Breast epithelium (tissue), 4 donors: ENCODE measurements at regions not wholly inside any gene's neighbourhood (a gene's known extent, or its start where the extent isn't known, plus 50 kb on each side); places are given as distances from the start of the nearest gene placed in this dataset.

Source experiments
- DNase-seq, 2 donors: peaks; one replicate each; pipeline ENCODE4 v3.0.0-alpha.2; 2019; ENCODE audit warnings: low spot score in 2 of 2
- H3K27ac ChIP-seq, 2 donors: fragments of 200-600 bp; sonication (generic) in 1 of 2; one replicate each; pipeline ENCODE4 v1.5.1; 2016 to 2019; ENCODE audit warnings: mild to moderate bottlenecking in 1 of 2
- H3K27me3 ChIP-seq, 2 donors: fragments of 200-600 bp; sonication (generic) in 1 of 2; one replicate each; pipeline versions ENCODE4 v1.5.1 to v1.6.0; 2017 to 2019; ENCODE audit warnings: control low read depth in 1 of 2, mild to moderate bottlenecking in 1 of 2
- H3K36me3 ChIP-seq: fragments of 200-600 bp; one replicate; pipeline ENCODE4 v1.5.1; 2019
- H3K4me1 ChIP-seq, 2 donors: fragments of 200-600 bp; sonication (generic); one replicate each; pipeline ENCODE4 v1.5.1; 2016 to 2019; ENCODE audit warnings: control low read depth in 1 of 2
- H3K4me3 ChIP-seq, 3 donors: fragments of 200-600 bp; sonication (generic); 1 replicate in 2 of 3; 2 replicates in 1 of 3; pipeline ENCODE4 v1.5.1; 2016 to 2019; ENCODE audit warnings: mild to moderate bottlenecking in 3 of 3, moderate library complexity in 2 of 3
- H3K9me3 ChIP-seq, 2 donors: fragments of 200-600 bp; sonication (generic) in 1 of 2; one replicate each; pipeline ENCODE4 v1.5.1; 2016 to 2019; ENCODE audit warnings: control low read depth in 1 of 2
- POLR2A ChIP-seq: fragments of 450-650 bp; IDR thresholded peaks from one replicate; pipeline ENCODE4 v1.6.1; 2016; ENCODE audit warnings: antibody characterized with exemption, mild to moderate bottlenecking, moderate library complexity
- POLR2AphosphoS5 ChIP-seq, 3 donors: sonication (generic); formaldehyde crosslinking; IDR thresholded peaks; one replicate each; pipeline ENCODE4 v1.6.1; 2017; ENCODE audit warnings: antibody characterized with exemption in 3 of 3
- intact Hi-C: fragments of 100-400 bp; cut with DNase I; formaldehyde crosslinking; loops from one replicate; pipeline ENCODE4 v1.15.1; 2023; ENCODE audit warnings: low total_unique reads
- TF ChIP-seq, protein P1 (sequence below), 3 donors: fragments of 450-650 bp; IDR thresholded peaks; one replicate each; pipeline ENCODE4 v1.5.1; 2016 to 2017; ENCODE audit warnings: antibody characterized with exemption in 3 of 3, mild to moderate bottlenecking in 3 of 3, moderate library complexity in 3 of 3

DNA sequence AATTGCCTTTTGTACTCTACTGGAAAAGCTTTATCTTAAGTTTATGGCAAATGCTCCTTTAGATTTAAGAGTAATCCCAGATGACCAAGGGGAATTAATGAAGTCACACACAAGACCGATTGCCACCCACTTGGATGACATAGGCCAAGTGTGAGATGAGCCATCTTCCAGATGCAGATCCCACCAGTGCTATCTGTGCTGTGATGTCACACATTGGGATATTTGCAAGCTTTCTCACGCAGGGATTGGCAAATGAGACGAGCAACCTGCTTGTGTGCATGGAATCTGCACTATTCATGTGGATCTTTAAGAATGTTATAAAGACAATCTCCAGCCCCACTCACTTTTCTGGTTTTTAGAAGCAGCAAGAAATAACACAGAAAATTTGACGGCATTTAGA, 602.1 kb upstream of the TMEM132C start:
- no peak for DNase-seq
- H3K4me1 ChIP-seq: no peaks in the 10 kb centered on the region
- H3K36me3 ChIP-seq: no peaks in the 10 kb centered on the region
- no peak overlapping the region for H3K27ac ChIP-seq
- TF ChIP-seq POLR2A: no peak
- no peaks in the 10 kb centered on the region for H3K9me3 ChIP-seq
- no peaks in the 10 kb centered on the region for H3K27me3 ChIP-seq
- intact Hi-C loops: no loop called here
- H3K4me3 ChIP-seq: no peak overlapping the region

DNA sequence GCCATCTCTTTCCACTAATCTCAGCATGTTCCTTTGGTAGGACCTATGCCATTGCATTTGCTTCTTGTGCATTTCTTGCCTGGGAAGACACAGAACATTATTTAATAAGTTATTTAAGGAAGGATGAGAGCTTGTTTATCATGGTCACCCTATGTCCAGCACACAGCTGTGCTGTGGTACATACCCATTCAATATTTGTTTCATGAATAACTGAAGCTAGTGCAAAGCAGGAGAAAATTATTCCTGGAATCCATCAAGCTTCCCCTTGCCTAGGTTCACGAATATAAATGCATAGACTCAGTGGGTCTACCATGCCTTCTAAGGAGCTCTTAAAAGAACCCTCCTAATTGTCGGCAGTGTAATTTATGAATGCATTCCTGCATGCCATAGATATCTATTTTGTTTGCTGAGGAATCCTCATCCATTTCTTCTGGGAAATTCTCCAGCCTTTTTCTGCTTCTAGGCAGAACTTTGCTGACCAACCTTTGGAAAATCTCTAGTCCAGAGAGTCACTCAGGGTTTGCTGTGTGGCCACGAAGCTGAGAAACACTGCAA, 599.8 kb upstream of the TMEM132C start:
- DNase-seq: no peak
- TF ChIP-seq POLR2A (no peak), POLR2AphosphoS5 (IDR thresholded peaks at IDR 0.05) (no peak)
- TF ChIP-seq, protein P1, sequence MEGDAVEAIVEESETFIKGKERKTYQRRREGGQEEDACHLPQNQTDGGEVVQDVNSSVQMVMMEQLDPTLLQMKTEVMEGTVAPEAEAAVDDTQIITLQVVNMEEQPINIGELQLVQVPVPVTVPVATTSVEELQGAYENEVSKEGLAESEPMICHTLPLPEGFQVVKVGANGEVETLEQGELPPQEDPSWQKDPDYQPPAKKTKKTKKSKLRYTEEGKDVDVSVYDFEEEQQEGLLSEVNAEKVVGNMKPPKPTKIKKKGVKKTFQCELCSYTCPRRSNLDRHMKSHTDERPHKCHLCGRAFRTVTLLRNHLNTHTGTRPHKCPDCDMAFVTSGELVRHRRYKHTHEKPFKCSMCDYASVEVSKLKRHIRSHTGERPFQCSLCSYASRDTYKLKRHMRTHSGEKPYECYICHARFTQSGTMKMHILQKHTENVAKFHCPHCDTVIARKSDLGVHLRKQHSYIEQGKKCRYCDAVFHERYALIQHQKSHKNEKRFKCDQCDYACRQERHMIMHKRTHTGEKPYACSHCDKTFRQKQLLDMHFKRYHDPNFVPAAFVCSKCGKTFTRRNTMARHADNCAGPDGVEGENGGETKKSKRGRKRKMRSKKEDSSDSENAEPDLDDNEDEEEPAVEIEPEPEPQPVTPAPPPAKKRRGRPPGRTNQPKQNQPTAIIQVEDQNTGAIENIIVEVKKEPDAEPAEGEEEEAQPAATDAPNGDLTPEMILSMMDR (IDR thresholded peaks at IDR 0.05): no peak
- no peak overlapping the region for H3K27ac ChIP-seq
- no peaks in the 10 kb centered on the region for H3K27me3 ChIP-seq
- no peaks in the 10 kb centered on the region for H3K9me3 ChIP-seq
- no peaks in the 10 kb centered on the region for H3K36me3 ChIP-seq
- intact Hi-C loops: no loop called here
- no peak overlapping the region for H3K4me3 ChIP-seq
- no peaks in the 10 kb centered on the region for H3K4me1 ChIP-seq

DNA sequence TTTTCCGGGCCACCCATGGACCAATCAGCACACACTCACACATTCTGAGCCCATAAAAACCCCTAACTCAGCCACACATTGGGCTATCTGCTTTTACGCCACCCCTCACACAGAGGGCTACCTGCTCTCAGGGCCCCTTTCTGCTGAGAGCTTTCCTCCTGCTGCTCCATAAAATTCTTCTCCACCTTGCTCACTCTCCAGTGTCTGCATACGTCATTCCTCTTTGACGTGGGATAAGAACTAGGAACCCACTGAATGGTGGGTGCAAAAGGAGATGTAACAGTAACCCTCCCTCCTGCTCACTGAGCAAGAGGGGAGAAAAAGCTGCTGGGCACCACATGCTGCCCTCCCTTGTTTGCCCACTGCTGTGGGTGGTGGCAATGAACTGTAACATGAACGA, 596.7 kb upstream of the TMEM132C start:
- Histone ChIP-seq H3K27me3 (no peaks in the 10 kb centered on the region), H3K27ac (no peak overlapping the region), H3K4me3 (no peak overlapping the region), H3K36me3 (no peaks in the 10 kb centered on the region), H3K4me1 (no peaks in the 10 kb centered on the region), H3K9me3 (no peaks in the 10 kb centered on the region)
- no peak for DNase-seq
- TF ChIP-seq, protein P1 (IDR thresholded peaks at IDR 0.05): no peak
- no peak for TF ChIP-seq POLR2A
- no peak for TF ChIP-seq POLR2AphosphoS5 (IDR thresholded peaks at IDR 0.05)
- intact Hi-C loops: no loop called here

DNA sequence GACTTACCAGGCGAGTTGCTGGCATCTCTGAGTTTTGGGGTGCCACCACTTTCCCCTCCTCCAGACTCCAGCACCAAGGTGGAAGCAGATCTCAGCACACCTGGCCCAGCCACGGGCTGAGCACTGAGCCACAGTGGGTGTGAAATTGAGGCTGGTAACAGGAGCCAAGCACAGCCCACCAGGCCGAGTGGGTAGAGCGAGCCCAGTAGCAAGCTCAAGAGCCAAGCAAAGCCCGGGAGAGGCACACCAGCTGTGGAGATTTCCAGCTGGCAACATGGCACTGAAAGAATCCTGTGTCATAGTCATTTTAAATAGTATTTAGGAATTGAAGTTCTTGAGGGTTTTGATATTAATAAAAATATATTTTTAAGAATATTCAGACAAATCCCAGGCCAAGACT, 596.2 kb upstream of the TMEM132C start:
- no peak for TF ChIP-seq POLR2AphosphoS5 (IDR thresholded peaks at IDR 0.05)
- no peak for TF ChIP-seq POLR2A
- TF ChIP-seq, protein P1 (IDR thresholded peaks at IDR 0.05): no peak

DNA sequence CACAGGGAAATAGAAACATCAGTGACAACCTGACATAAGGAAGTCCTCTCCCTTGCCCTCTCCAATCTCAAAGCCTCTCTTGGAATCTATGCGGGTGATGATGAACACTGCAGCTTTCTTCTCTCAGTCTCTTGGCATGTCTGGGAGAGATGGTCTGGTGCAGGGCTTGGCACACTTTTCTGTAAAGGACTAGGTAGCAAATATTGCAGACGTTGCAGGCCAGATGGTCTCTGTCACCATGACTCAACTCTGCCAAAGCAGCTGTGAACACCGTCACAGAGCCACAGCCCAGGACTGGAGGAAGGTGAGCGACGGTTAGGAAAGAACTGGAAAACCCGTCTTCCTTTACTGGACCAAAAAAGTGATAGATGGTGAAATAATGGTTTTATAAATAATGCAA, 591.0 kb upstream of the TMEM132C start:
- intact Hi-C loops: no loop called here

More for the DNA sequence above, 596.2 kb upstream of the TMEM132C start:
- no peaks in the 10 kb centered on the region for H3K36me3 ChIP-seq
- intact Hi-C loops: no loop called here
- DNase-seq: no peak
- H3K27me3 ChIP-seq: no peaks in the 10 kb centered on the region
- H3K4me3 ChIP-seq: no peak overlapping the region
- no peak overlapping the region for H3K27ac ChIP-seq
- H3K9me3 ChIP-seq: no peaks in the 10 kb centered on the region
- H3K4me1 ChIP-seq: no peaks in the 10 kb centered on the region

More for the DNA sequence above, 591.0 kb upstream of the TMEM132C start:
- H3K4me1 ChIP-seq: no peaks in the 10 kb centered on the region
- no peak overlapping the region for H3K4me3 ChIP-seq
- H3K36me3 ChIP-seq: no peaks in the 10 kb centered on the region
- H3K27me3 ChIP-seq: no peaks in the 10 kb centered on the region
- TF ChIP-seq POLR2A: no peak
- no peak for TF ChIP-seq POLR2AphosphoS5 (IDR thresholded peaks at IDR 0.05)
- TF ChIP-seq, protein P1 (IDR thresholded peaks at IDR 0.05): no peak
- H3K9me3 ChIP-seq: no peaks in the 10 kb centered on the region
- no peak overlapping the region for H3K27ac ChIP-seq
- DNase-seq: no peak
